HEK293T (cell line): ENCODE measurements at regions not wholly inside any gene's neighbourhood (a gene's known extent, or its start where the extent isn't known, plus 50 kb on each side); places are given as distances from the start of the nearest gene placed in this dataset.

ENCODE experiments used
- ARNT ChIP-seq: fragments of 450-650 bp; IDR thresholded peaks from 2 replicates; pipeline ENCODE4 v1.6.1; 2017; ENCODE audit warnings: mild to moderate bottlenecking
- BHLHE40 ChIP-seq: fragments of 450-650 bp; IDR thresholded peaks from 2 replicates; pipeline ENCODE4 v1.6.1; 2016; ENCODE audit warnings: mild to moderate bottlenecking, moderate library complexity, borderline replicate concordance
- CTBP1 ChIP-seq: fragments of 450-650 bp; IDR thresholded peaks from 2 replicates; pipeline ENCODE4 v1.6.1; 2016; ENCODE audit warnings: borderline replicate concordance
- ELF4 ChIP-seq: fragments of 450-650 bp; IDR thresholded peaks from 2 replicates; pipeline ENCODE4 v1.6.1; 2017; ENCODE audit warnings: antibody characterized with exemption
- FOXA1 ChIP-seq: fragments of 450-650 bp; IDR thresholded peaks from 2 replicates; pipeline ENCODE4 v1.6.1; 2016; ENCODE audit warnings: mild to moderate bottlenecking
- FOXK2 ChIP-seq: fragments of 450-650 bp; IDR thresholded peaks from 2 replicates; pipeline ENCODE4 v1.6.1; 2016; ENCODE audit warnings: mild to moderate bottlenecking
- FOXM1 ChIP-seq: fragments of 450-650 bp; IDR thresholded peaks from 2 replicates; pipeline ENCODE4 v1.6.1; 2017; ENCODE audit warnings: mild to moderate bottlenecking, borderline replicate concordance
- HDGF ChIP-seq: fragments of 450-650 bp; IDR thresholded peaks from 2 replicates; pipeline ENCODE4 v1.6.1; 2017; ENCODE audit warnings: antibody characterized with exemption, borderline replicate concordance
- L3MBTL2 ChIP-seq: fragments of 450-650 bp; conservative IDR thresholded peaks from 2 replicates; pipeline ENCODE4 v1.6.1; 2016; ENCODE audit warnings: mild to moderate bottlenecking
- SP1 ChIP-seq: fragments of 450-650 bp; IDR thresholded peaks from 2 replicates; pipeline ENCODE4 v1.6.1; 2017
- SUZ12 ChIP-seq: fragments of 450-650 bp; IDR thresholded peaks from 2 replicates; pipeline ENCODE4 v1.6.1; 2016; ENCODE audit warnings: mild to moderate bottlenecking
- TARDBP ChIP-seq: fragments of 450-650 bp; IDR thresholded peaks from 2 replicates; pipeline ENCODE4 v1.6.1; 2016
- ZNF384 ChIP-seq: fragments of 450-650 bp; IDR thresholded peaks from 2 replicates; pipeline ENCODE4 v1.6.1; 2016
- TF ChIP-seq, protein P1 (sequence below): fragments of 450-650 bp; IDR thresholded peaks from 2 replicates; pipeline ENCODE4 v1.6.1; 2016

DNA sequence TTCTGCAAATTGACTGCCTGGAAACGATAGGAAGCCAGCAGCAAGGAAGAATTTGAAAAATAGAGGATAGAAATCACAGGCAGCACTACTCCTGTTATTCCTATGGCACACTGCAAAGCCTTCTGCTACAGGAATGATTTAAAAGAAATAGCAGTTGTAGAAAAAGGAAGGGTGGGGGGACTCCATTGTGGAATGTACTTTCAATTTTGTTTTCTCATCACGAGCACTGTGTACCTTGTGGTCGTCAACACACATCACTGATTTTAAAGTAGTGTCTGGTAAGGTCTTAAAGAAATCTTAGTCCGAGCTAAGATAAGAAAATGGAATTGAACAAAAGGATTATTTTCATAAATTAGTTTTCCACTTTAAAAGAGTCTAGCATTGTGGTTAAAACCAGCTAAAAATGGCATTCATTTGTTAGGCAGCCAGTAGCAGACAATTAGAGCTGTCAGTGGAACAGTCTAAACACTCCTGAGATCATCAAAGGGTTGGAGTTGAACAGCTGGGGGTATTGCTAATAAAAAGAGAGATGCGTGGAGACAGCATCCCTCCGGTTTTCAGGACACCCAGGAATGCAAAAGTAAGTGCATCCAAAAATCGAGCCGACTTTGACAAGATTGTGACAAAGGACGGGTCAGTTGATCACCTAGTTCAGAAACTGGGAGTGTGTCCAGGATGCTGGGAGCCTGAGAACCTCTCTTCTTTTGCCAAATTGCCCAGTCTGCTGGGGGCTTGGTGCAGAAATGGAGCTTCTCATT lies 97.8 kb upstream of the WWC1 start:
- TF ChIP-seq SUZ12 (no peak), FOXM1 (no peak), TARDBP (no peak), ARNT (no peak), FOXK2 (no peak), L3MBTL2 (no peak), SP1 (no peak), FOXA1 (no peak), BHLHE40 (no peak), HDGF (no peak), ZNF384 (no peak), CTBP1 (no peak), ELF4 (no peak)
- TF ChIP-seq, protein P1, sequence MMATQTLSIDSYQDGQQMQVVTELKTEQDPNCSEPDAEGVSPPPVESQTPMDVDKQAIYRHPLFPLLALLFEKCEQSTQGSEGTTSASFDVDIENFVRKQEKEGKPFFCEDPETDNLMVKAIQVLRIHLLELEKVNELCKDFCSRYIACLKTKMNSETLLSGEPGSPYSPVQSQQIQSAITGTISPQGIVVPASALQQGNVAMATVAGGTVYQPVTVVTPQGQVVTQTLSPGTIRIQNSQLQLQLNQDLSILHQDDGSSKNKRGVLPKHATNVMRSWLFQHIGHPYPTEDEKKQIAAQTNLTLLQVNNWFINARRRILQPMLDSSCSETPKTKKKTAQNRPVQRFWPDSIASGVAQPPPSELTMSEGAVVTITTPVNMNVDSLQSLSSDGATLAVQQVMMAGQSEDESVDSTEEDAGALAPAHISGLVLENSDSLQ: no peak
